ENCODE measurements at regions not wholly inside any gene's neighbourhood (a gene's known extent, or its start where the extent isn't known, plus 50 kb on each side); places are given as distances from the start of the nearest gene placed in this dataset.
"Not testable (repeated sequence)": the region's sequence is repeated elsewhere in the genome, so short reads cannot be mapped to it uniquely, and the experiment has no call there.

DNA sequence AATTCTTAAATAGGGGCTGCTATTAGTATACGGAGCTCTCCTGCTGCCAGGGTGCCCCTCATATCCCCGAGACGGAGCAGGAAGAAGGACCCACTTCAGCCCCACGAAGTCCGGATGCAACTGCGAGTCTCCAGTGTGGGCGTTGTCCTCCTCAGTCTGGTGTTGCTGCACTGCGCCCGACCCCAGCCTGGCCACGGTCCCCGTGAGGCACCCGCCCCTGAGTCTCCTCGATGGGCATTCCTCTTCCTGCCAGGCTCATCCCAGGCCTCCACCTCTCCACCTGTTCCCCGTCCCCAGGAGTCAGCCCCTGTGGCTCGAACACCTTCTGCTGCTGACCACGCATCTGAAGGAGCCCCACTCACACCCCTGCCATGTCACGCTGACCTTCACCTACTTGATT is 68.1 kb upstream of the SFSWAP start:
- H3K4me1 Mint-ChIP-seq (ENCODE audit: low read depth): no peaks in the 10 kb centered on the region
- no peak overlapping the region for H3K27ac Mint-ChIP-seq
- H3K9me3 Mint-ChIP-seq (ENCODE audit: low read depth): no peaks in the 10 kb centered on the region
- no peaks in the 10 kb centered on the region for H3K36me3 Mint-ChIP-seq (ENCODE audit: insufficient read depth)
- TF ChIP-seq, protein P1, sequence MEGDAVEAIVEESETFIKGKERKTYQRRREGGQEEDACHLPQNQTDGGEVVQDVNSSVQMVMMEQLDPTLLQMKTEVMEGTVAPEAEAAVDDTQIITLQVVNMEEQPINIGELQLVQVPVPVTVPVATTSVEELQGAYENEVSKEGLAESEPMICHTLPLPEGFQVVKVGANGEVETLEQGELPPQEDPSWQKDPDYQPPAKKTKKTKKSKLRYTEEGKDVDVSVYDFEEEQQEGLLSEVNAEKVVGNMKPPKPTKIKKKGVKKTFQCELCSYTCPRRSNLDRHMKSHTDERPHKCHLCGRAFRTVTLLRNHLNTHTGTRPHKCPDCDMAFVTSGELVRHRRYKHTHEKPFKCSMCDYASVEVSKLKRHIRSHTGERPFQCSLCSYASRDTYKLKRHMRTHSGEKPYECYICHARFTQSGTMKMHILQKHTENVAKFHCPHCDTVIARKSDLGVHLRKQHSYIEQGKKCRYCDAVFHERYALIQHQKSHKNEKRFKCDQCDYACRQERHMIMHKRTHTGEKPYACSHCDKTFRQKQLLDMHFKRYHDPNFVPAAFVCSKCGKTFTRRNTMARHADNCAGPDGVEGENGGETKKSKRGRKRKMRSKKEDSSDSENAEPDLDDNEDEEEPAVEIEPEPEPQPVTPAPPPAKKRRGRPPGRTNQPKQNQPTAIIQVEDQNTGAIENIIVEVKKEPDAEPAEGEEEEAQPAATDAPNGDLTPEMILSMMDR (IDR thresholded peaks at IDR 0.05; ENCODE audit: unreplicated experiment): no peak
- no peak for DNase-seq (ENCODE audit: low spot score, unreplicated experiment)
- peaks cover 18% of the 10 kb centered on the region for H3K27me3 Mint-ChIP-seq
- H3K4me3 Mint-ChIP-seq (ENCODE audit: low read depth): no peak overlapping the region

DNA sequence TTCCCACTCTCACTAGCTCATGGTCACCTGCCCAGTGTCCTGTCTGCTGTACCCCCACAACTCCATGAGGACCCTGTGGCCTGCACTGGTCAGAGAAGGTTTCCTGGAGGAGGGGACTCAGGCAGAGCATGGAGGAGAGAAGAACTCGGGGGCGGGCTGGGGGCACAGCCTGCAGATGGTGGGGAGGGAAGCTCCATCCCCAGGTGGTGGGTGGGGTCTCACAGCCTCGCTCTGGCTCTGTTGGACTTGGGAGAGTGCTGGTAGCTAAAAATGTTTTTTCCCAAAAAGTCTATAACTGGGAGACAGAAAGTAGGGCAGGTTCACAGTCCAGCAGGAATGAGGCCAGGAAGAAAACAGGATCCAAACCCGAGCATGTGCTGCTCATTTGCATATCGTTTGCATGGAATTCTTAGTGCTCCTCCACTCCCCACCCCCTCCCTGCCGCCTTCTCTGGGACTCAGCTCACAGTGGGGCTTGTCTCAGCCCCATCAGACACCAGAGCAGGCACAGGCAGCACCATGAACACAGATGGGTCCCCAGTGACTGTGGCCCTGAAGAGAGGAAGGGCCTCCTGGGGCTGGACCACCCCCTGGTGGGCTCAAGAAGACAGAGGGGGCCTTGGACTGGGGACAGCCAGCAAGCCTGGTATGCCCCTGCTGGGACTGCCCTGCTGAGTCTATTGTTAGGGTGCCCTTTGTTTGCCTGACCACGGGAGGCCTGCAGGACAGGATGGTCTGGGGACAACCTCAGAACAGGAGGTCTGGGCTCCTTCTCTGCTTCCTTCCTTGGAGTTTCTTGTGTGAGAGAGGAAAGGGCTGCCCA is 67.0 kb upstream of the SFSWAP start:
- Mint-ChIP-seq H3K4me3 (ENCODE audit: low read depth) (no peak overlapping the region), H3K27me3 (peaks cover 16% of the 10 kb centered on the region), H3K36me3 (ENCODE audit: insufficient read depth) (no peaks in the 10 kb centered on the region), H3K9me3 (ENCODE audit: low read depth) (no peaks in the 10 kb centered on the region), H3K27ac (no peak overlapping the region), H3K4me1 (ENCODE audit: low read depth) (no peaks in the 10 kb centered on the region)
- DNase-seq (ENCODE audit: low spot score, unreplicated experiment): no peak
- TF ChIP-seq, protein P1 (IDR thresholded peaks at IDR 0.05; ENCODE audit: unreplicated experiment): no peak

DNA sequence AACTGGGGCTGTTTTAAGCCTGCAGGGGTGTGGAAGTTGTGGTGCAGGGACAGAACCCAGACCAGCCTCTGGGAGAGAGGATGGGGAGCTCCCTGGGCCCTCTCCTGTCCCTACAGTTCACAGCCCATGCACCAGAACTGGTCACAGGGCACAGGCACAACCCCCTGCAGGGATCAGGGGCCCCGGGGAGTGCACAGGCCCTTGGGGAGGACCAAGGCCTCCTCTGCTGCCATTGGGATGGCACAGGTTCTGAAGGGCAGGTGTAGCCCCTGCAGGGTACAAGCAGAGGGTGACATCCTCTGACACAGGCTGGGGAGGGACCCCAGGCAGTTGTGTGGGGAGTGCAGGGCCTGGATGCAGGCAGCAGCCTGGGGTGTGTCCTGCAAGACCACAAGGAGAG is 66.4 kb upstream of the SFSWAP start:
- H3K27me3 Mint-ChIP-seq: peaks cover 16% of the 10 kb centered on the region
- H3K4me1 Mint-ChIP-seq (ENCODE audit: low read depth): no peaks in the 10 kb centered on the region
- no peaks in the 10 kb centered on the region for H3K36me3 Mint-ChIP-seq (ENCODE audit: insufficient read depth)
- no peak overlapping the region for H3K27ac Mint-ChIP-seq
- no peak for DNase-seq (ENCODE audit: low spot score, unreplicated experiment)
- TF ChIP-seq, protein P1 (IDR thresholded peaks at IDR 0.05; ENCODE audit: unreplicated experiment): no peak
- no peak overlapping the region for H3K4me3 Mint-ChIP-seq (ENCODE audit: low read depth)
- no peaks in the 10 kb centered on the region for H3K9me3 Mint-ChIP-seq (ENCODE audit: low read depth)

DNA sequence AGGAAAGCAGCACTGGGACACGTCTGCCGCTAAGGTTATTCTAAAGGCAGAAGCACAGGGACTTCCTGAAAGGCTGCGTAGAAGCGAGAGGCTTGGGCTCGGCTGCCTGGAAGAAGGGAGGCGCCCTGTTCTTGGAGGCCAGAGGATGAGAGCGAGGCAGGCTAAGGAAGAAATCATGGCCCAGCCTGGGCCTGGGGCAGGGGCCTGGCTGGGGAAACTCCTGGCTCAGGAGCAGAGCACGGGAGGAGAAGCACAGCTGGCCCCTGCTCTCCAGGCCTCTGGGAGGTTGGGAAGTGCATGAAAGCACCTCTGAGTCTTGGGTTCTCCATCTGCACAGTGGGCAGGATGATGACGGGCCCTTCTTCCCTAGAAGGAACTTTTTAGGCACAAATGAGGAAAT is 66.0 kb upstream of the SFSWAP start:
- H3K36me3 Mint-ChIP-seq (ENCODE audit: insufficient read depth); DNase-seq (ENCODE audit: low spot score, unreplicated experiment); H3K27ac Mint-ChIP-seq; H3K4me3 Mint-ChIP-seq (ENCODE audit: low read depth); H3K4me1 Mint-ChIP-seq (ENCODE audit: low read depth); H3K9me3 Mint-ChIP-seq (ENCODE audit: low read depth): not testable (repeated sequence)
- H3K27me3 Mint-ChIP-seq: peaks cover 16% of the 10 kb centered on the region

GRCh38 chr12:131645557-131645956 is 65.3 kb upstream of the SFSWAP start:
- not testable (repeated sequence) for H3K27ac Mint-ChIP-seq; H3K4me3 Mint-ChIP-seq (ENCODE audit: low read depth); DNase-seq (ENCODE audit: low spot score, unreplicated experiment); H3K4me1 Mint-ChIP-seq (ENCODE audit: low read depth); H3K36me3 Mint-ChIP-seq (ENCODE audit: insufficient read depth); H3K9me3 Mint-ChIP-seq (ENCODE audit: low read depth)
- peaks cover 13% of the 10 kb centered on the region for H3K27me3 Mint-ChIP-seq

DNA sequence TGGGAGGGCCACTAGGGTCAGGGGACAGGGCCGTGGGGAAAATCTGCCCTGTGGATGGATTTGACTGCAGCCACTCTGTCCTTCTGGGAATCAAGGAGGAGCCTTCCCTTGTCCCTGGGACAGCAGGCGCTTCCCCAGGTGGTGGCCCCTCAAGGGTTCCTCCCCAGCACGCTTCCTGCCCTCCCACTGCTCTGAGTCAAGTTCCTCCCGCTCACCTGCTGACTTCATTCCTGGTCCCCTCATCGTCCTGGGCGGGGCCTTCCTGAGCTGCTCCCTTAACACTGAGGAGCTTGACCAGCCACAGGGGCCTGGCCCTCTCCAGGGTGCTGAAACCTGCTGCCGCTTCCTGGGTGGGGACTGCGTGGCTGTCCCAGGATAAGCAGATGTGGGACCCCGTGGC is 64.4 kb upstream of the SFSWAP start:
- not testable (repeated sequence) for H3K9me3 Mint-ChIP-seq (ENCODE audit: low read depth); H3K27ac Mint-ChIP-seq; H3K36me3 Mint-ChIP-seq (ENCODE audit: insufficient read depth); DNase-seq (ENCODE audit: low spot score, unreplicated experiment); H3K4me3 Mint-ChIP-seq (ENCODE audit: low read depth); H3K4me1 Mint-ChIP-seq (ENCODE audit: low read depth)
- peaks cover 16% of the 10 kb centered on the region for H3K27me3 Mint-ChIP-seq

DNA sequence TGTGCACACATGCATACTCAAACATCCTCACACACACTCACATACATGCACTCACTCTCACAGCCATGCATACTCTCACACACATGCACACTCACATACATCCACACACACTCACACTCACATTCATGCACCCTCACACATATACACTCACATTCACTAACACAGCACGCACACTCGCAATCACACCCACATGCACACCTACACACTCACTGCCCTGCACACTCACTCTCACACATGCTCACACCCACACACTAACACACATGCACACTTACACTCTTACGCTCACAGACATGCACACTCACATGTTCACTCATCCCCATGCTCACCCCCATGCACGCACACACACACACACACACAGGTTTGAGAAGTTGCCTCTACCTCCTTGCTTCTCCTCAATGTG is 63.2 kb upstream of the SFSWAP start:
- TF ChIP-seq, protein P1 (IDR thresholded peaks at IDR 0.05; ENCODE audit: unreplicated experiment): no peak
- no peak for DNase-seq (ENCODE audit: low spot score, unreplicated experiment)
- Mint-ChIP-seq H3K27ac (no peak overlapping the region), H3K4me1 (ENCODE audit: low read depth) (no peaks in the 10 kb centered on the region), H3K9me3 (ENCODE audit: low read depth) (no peaks in the 10 kb centered on the region), H3K4me3 (ENCODE audit: low read depth) (no peak overlapping the region), H3K36me3 (ENCODE audit: insufficient read depth) (no peaks in the 10 kb centered on the region), H3K27me3 (peaks cover 16% of the 10 kb centered on the region)

- not testable (repeated sequence) for H3K27ac Mint-ChIP-seq; H3K36me3 Mint-ChIP-seq (ENCODE audit: insufficient read depth); H3K9me3 Mint-ChIP-seq (ENCODE audit: low read depth); DNase-seq (ENCODE audit: low spot score, unreplicated experiment); H3K4me3 Mint-ChIP-seq (ENCODE audit: low read depth); H3K4me1 Mint-ChIP-seq (ENCODE audit: low read depth)
- H3K27me3 Mint-ChIP-seq: peaks cover 15% of the 10 kb centered on the region
Measured at GRCh38 chr12:131655469-131656174, 55.3 kb upstream of the SFSWAP start.

DNA sequence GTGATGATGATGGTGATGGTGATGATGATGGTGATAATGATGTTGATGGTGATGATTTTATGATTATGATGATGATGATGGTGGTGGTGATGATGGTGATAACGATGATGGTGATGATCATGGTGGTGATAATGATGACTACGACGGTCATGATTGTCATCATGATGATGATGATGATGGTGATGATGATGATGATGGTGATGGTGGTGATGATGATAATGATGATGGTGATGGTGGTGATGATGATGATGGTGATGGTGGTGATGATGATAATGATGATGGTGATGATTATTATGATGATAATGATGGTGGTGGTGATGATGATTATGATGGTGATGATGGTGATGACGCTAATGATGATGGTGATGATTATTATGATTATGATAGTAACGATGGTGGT is 54.1 kb upstream of the SFSWAP start:
- H3K27ac Mint-ChIP-seq; H3K9me3 Mint-ChIP-seq (ENCODE audit: low read depth); H3K36me3 Mint-ChIP-seq (ENCODE audit: insufficient read depth); H3K4me1 Mint-ChIP-seq (ENCODE audit: low read depth); DNase-seq (ENCODE audit: low spot score, unreplicated experiment); H3K4me3 Mint-ChIP-seq (ENCODE audit: low read depth): not testable (repeated sequence)
- peaks cover 13% of the 10 kb centered on the region for H3K27me3 Mint-ChIP-seq
